SK-N-SH (cell line): ENCODE measurements at regions not wholly inside any gene's neighbourhood (a gene's known extent, or its start where the extent isn't known, plus 50 kb on each side); places are given as distances from the start of the nearest gene placed in this dataset.

Experiments used
- CTCF ChIP-seq: fragments of 200-600 bp; sonication (generic); IDR thresholded peaks from 2 replicates; pipeline ENCODE4 v1.6.1; 2017; ENCODE audit warnings: antibody characterized with exemption, mild to moderate bottlenecking, moderate library complexity
- EP300 ChIP-seq, 2 experiments: IDR thresholded peaks; 2 replicates each; pipeline versions ENCODE4 v1.4.0 to v1.6.1; 2012; ENCODE audit warnings: borderline replicate concordance in 1 of 2, low read depth in 1 of 2, low read length in 1 of 2
- EZH2phosphoT487 ChIP-seq: fragments of 200-600 bp; sonication (generic); IDR thresholded peaks from 2 replicates; pipeline ENCODE4 v1.6.1; 2017; ENCODE audit warnings: low read depth, mixed run types, mild to moderate bottlenecking, antibody characterized with exemption, moderate library complexity, borderline replicate concordance
- POLR2AphosphoS5 ChIP-seq: IDR thresholded peaks from 2 replicates; pipeline ENCODE4 v1.6.1; 2012; ENCODE audit warnings: low read depth, low read length
- RAD21 ChIP-seq: IDR thresholded peaks from 2 replicates; pipeline ENCODE4 v1.6.1; 2012; ENCODE audit warnings: mild to moderate bottlenecking, low read length
- RFX5 ChIP-seq: IDR thresholded peaks from 2 replicates; pipeline ENCODE4 v1.6.1; 2012; ENCODE audit warnings: mild to moderate bottlenecking, improper control_type of control experiment, low read length
- TAF1 ChIP-seq: IDR thresholded peaks from 2 replicates; pipeline ENCODE4 v1.6.1; 2012; ENCODE audit warnings: low read depth, mild to moderate bottlenecking, low read length, moderate library complexity, borderline replicate concordance
- TCF12 ChIP-seq: IDR thresholded peaks from 2 replicates; pipeline ENCODE4 v1.4.0; 2012
- TEAD4 ChIP-seq: IDR thresholded peaks from 2 replicates; pipeline ENCODE4 v1.4.0; 2012; ENCODE audit warnings: mild to moderate bottlenecking, borderline replicate concordance; ENCODE audit not compliant: insufficient read depth

GRCh38 chr16:77590707-77591106 lies 131.6 kb upstream of the NUDT7 start:
- TF ChIP-seq RAD21 (no peak), EP300 (IDR thresholded peaks at IDR 0.05; ENCODE audit: borderline replicate concordance in 1 of 2, low read depth in 1 of 2, low read length in 1 of 2) (no peak), RFX5 (no peak), CTCF (no peak), TCF12 (no peak), TAF1 (no peak), POLR2AphosphoS5 (no peak), TEAD4 (no peak), EZH2phosphoT487 (no peak)
